Activated CD8-positive, alpha-beta T cell treated with anti-CD3 and anti-CD28 coated beads for 36 hours (primary cell): ENCODE measurements at regions not wholly inside any gene's neighbourhood (a gene's known extent, or its start where the extent isn't known, plus 50 kb on each side); places are given as distances from the start of the nearest gene placed in this dataset.

Source experiments
- ATAC-seq: fragments of 200-7000 bp; cut with Tn5 transposase; one replicate; pipeline ENCODE4 v1.10.0; 2021; ENCODE audit warnings: mild to moderate bottlenecking, moderate library complexity
- CTCF ChIA-PET: fragments of 350-600 bp; sonication (Branson Sonifier 250); formaldehyde crosslinking; loops from one replicate; lab custom pipeline; 2021; ENCODE audit warnings: antibody characterized with exemption; lab: Charles Lee
- POLR2A ChIA-PET: fragments of 350-600 bp; sonication (Branson Sonifier 250); formaldehyde crosslinking; loops from one replicate; lab custom pipeline; 2021; ENCODE audit warnings: antibody characterized with exemption; lab: Charles Lee
- DNase-seq: peaks from one replicate; pipeline ENCODE4 v3.0.0-alpha.2; 2020
- H3K27ac Mint-ChIP-seq: one replicate; pipeline ENCODE4 v1.8.0; 2021; ENCODE audit warnings: mild to moderate bottlenecking, mixed read lengths
- H3K27me3 Mint-ChIP-seq: one replicate; pipeline ENCODE4 v1.8.0; 2021; ENCODE audit warnings: mixed read lengths
- H3K36me3 Mint-ChIP-seq: one replicate; pipeline ENCODE4 v1.8.0; 2021; ENCODE audit warnings: low read depth, mixed read lengths
- H3K4me1 Mint-ChIP-seq: one replicate; pipeline ENCODE4 v1.8.0; 2021; ENCODE audit warnings: low read depth, mixed read lengths
- H3K4me3 Mint-ChIP-seq: one replicate; pipeline ENCODE4 v1.8.0; 2021; ENCODE audit warnings: mild to moderate bottlenecking, moderate library complexity, mixed read lengths
- H3K9me3 Mint-ChIP-seq: one replicate; pipeline ENCODE4 v1.8.0; 2021; ENCODE audit warnings: mixed read lengths
- CTCF ChIP-seq: fragments of 200-600 bp; IDR thresholded peaks from one replicate; pipeline ENCODE4 v1.8.0; 2022; ENCODE audit warnings: antibody characterized with exemption, mild to moderate bottlenecking
- intact Hi-C: fragments of 100-400 bp; cut with micrococcal nuclease; formaldehyde crosslinking; loops from one replicate; pipeline ENCODE4 v1.10.0; 2022

GRCh38 chr3:34264337-34265041, 466.1 kb downstream of the PDCD6IP start:
- intact Hi-C loops: no loop called here
- no peak for TF ChIP-seq CTCF
- H3K36me3 Mint-ChIP-seq: no peaks in the 10 kb centered on the region
- H3K4me3 Mint-ChIP-seq: no peak overlapping the region
- no peaks in the 10 kb centered on the region for H3K9me3 Mint-ChIP-seq
- peaks cover 4% of the 10 kb centered on the region for H3K27me3 Mint-ChIP-seq
- H3K27ac Mint-ChIP-seq: no peak overlapping the region
- ChIA-PET CTCF (no interaction called here), POLR2A (interaction anchor here (1.4 kb wide), 1 partner anchor 12 kb away, joined by 4 read pairs; no protein-coding TSS in a partner anchor)
- ATAC-seq (no peak), DNase-seq (no peak)
- peaks cover 16% of the 10 kb centered on the region for H3K4me1 Mint-ChIP-seq

GRCh38 chr3:34267088-34267487, 468.7 kb downstream of the PDCD6IP start:
- no peak for TF ChIP-seq CTCF
- no peaks in the 10 kb centered on the region for H3K36me3 Mint-ChIP-seq
- no peak overlapping the region for H3K4me3 Mint-ChIP-seq
- ChIA-PET POLR2A (no interaction called here), CTCF (no interaction called here)
- DNase-seq (no peak), ATAC-seq (no peak)
- H3K27ac Mint-ChIP-seq: no peak overlapping the region
- peaks cover 8% of the 10 kb centered on the region for H3K4me1 Mint-ChIP-seq
- H3K27me3 Mint-ChIP-seq: peaks cover 4% of the 10 kb centered on the region
- no peaks in the 10 kb centered on the region for H3K9me3 Mint-ChIP-seq
- intact Hi-C loops: no loop called here

GRCh38 chr3:34268032-34268709, 469.7 kb downstream of the PDCD6IP start:
- no peaks in the 10 kb centered on the region for H3K4me1 Mint-ChIP-seq
- peaks cover 4% of the 10 kb centered on the region for H3K27me3 Mint-ChIP-seq
- ATAC-seq (no peak), DNase-seq (no peak)
- no peaks in the 10 kb centered on the region for H3K36me3 Mint-ChIP-seq
- intact Hi-C loops: no loop called here
- TF ChIP-seq CTCF: no peak
- no peak overlapping the region for H3K27ac Mint-ChIP-seq
- no peak overlapping the region for H3K4me3 Mint-ChIP-seq
- ChIA-PET POLR2A (no interaction called here), CTCF (interaction anchor here (2.1 kb wide), 1 partner anchor 8 kb away, joined by 11 read pairs; no protein-coding TSS in a partner anchor)
- no peaks in the 10 kb centered on the region for H3K9me3 Mint-ChIP-seq

- H3K4me1 Mint-ChIP-seq: no peaks in the 10 kb centered on the region
- no peaks in the 10 kb centered on the region for H3K9me3 Mint-ChIP-seq
- intact Hi-C loops: no loop called here
- ChIA-PET CTCF (interaction anchor here (2.3 kb wide), 1 partner anchor 392 kb away, joined by 9 read pairs; no protein-coding TSS in a partner anchor), POLR2A (interaction anchor here (1.0 to 1.1 kb wide), 2 partner anchors 10 to 249 kb away, joined by 3 to 4 read pairs; no protein-coding TSS in a partner anchor)
- TF ChIP-seq CTCF: no peak
- ATAC-seq: no peak
- no peak for DNase-seq
- no peak overlapping the region for H3K27ac Mint-ChIP-seq
- H3K4me3 Mint-ChIP-seq: no peak overlapping the region
- H3K27me3 Mint-ChIP-seq: no peaks in the 10 kb centered on the region
- H3K36me3 Mint-ChIP-seq: no peaks in the 10 kb centered on the region
Observed at GRCh38 chr3:34275811-34276210, 477.4 kb downstream of the PDCD6IP start.

- no peak for DNase-seq
- intact Hi-C loops: no loop called here
- no peak for TF ChIP-seq CTCF
- POLR2A ChIA-PET: interaction anchor here (1.0 to 1.1 kb wide), 2 partner anchors 11 to 250 kb away, joined by 3 to 4 read pairs; no protein-coding TSS in a partner anchor
- Mint-ChIP-seq H3K9me3 (no peaks in the 10 kb centered on the region), H3K4me1 (no peaks in the 10 kb centered on the region), H3K27me3 (no peaks in the 10 kb centered on the region), H3K27ac (no peak overlapping the region), H3K4me3 (no peak overlapping the region), H3K36me3 (no peaks in the 10 kb centered on the region)
- no peak for ATAC-seq
- CTCF ChIA-PET: interaction anchor here (1.3 to 2.3 kb wide), 2 partner anchors 16 to 393 kb away, joined by 4 to 9 read pairs; no protein-coding TSS in a partner anchor
Observed at GRCh38 chr3:34276342-34276741, 477.9 kb downstream of the PDCD6IP start.
